Loucy (cell line): ENCODE measurements at regions not wholly inside any gene's neighbourhood (a gene's known extent, or its start where the extent isn't known, plus 50 kb on each side); places are given as distances from the start of the nearest gene placed in this dataset.

Experiments used
- EZH2phosphoT487 ChIP-seq: fragments of 200-600 bp; IDR thresholded peaks from 2 replicates; pipeline ENCODE4 v1.6.1; 2018; ENCODE audit warnings: antibody characterized with exemption, mild to moderate bottlenecking, moderate library complexity, borderline replicate concordance
- TF ChIP-seq, protein P1 (sequence below): fragments of 200-600 bp; sonication (generic); conservative IDR thresholded peaks from 2 replicates; pipeline ENCODE4 v1.5.1; 2014; ENCODE audit warnings: mild to moderate bottlenecking, antibody characterized with exemption, low read length

DNA sequence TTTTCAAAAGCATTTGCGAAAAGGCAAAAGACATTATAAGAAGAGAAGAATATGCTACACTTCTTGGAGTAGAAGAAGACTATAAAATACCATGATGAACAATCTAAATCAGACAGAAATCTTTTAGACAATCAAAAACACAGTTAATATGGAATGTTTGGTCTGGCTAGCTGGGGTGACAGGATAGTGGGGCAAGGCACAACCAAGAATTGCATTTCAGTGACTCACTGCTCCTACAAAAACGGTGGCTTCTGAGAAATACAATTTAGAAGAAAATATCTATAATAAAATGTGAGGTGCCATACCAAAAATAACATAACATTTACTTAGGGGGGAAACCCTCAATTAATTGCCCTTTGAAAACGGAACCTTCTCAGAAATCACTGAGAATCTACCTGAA, 363.4 kb downstream of the NPR3 start:
- TF ChIP-seq, protein P1, sequence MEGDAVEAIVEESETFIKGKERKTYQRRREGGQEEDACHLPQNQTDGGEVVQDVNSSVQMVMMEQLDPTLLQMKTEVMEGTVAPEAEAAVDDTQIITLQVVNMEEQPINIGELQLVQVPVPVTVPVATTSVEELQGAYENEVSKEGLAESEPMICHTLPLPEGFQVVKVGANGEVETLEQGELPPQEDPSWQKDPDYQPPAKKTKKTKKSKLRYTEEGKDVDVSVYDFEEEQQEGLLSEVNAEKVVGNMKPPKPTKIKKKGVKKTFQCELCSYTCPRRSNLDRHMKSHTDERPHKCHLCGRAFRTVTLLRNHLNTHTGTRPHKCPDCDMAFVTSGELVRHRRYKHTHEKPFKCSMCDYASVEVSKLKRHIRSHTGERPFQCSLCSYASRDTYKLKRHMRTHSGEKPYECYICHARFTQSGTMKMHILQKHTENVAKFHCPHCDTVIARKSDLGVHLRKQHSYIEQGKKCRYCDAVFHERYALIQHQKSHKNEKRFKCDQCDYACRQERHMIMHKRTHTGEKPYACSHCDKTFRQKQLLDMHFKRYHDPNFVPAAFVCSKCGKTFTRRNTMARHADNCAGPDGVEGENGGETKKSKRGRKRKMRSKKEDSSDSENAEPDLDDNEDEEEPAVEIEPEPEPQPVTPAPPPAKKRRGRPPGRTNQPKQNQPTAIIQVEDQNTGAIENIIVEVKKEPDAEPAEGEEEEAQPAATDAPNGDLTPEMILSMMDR = no peak
- TF ChIP-seq EZH2phosphoT487 = no peak
